Natural killer cell treated with Interleukin-12 subunit alpha and Interleukin-12 subunit beta and Interleukin-15 and Interleukin-18, amount 100 ng/mL, for 72 hours (primary cell): ENCODE measurements at regions not wholly inside any gene's neighbourhood (a gene's known extent, or its start where the extent isn't known, plus 50 kb on each side); places are given as distances from the start of the nearest gene placed in this dataset.

ENCODE experiments used
- ATAC-seq, 2 donors: fragments of 150-1000 bp; cut with Tn5 transposase in 1 of 2; sonication (Bioruptor Pico), chemical (Tn5 transposase) in 1 of 2; 2 replicates each; pipeline ENCODE4 v1.10.0; 2021
- DNase-seq: peaks from one replicate; pipeline ENCODE4 v3.0.0; 2022; ENCODE audit warnings: low spot score
- H3K27ac Mint-ChIP-seq, 2 donors: 1 replicate in 1 of 2; 2 replicates in 1 of 2; pipeline ENCODE4 v1.8.0; 2022; ENCODE audit warnings: mixed read lengths in 2 of 2, mild to moderate bottlenecking in 1 of 2, moderate library complexity in 1 of 2
- H3K27me3 Mint-ChIP-seq, 2 donors: 1 replicate in 1 of 2; 2 replicates in 1 of 2; pipeline ENCODE4 v1.8.0; 2022; ENCODE audit warnings: mixed read lengths in 2 of 2
- H3K36me3 Mint-ChIP-seq: one replicate; pipeline ENCODE4 v1.8.0; 2022; ENCODE audit warnings: mixed read lengths
- H3K4me1 Mint-ChIP-seq, 2 donors: 1 replicate in 1 of 2; 2 replicates in 1 of 2; pipeline ENCODE4 v1.8.0; 2022; ENCODE audit warnings: low read depth in 2 of 2, mixed read lengths in 2 of 2, mild to moderate bottlenecking in 1 of 2
- H3K4me3 Mint-ChIP-seq: one replicate; pipeline ENCODE4 v1.8.0; 2022; ENCODE audit warnings: mixed read lengths
- H3K9me3 Mint-ChIP-seq: 2 replicates; pipeline ENCODE4 v1.8.0; 2022; ENCODE audit warnings: mixed read lengths

GRCh38 chrX:127390316-127390715, 570.8 kb downstream of the PRR32 start:
- Mint-ChIP-seq H3K9me3 (no peaks in the 10 kb centered on the region), H3K27me3 (no peaks in the 10 kb centered on the region), H3K4me1 (no peaks in the 10 kb centered on the region), H3K4me3 (no peak overlapping the region), H3K27ac (no peak overlapping the region), H3K36me3 (no peaks in the 10 kb centered on the region)
- DNase-seq, result no peak
- ATAC-seq, result no peak

- Mint-ChIP-seq H3K9me3 (no peaks in the 10 kb centered on the region), H3K27me3 (no peaks in the 10 kb centered on the region), H3K4me1 (no peaks in the 10 kb centered on the region), H3K27ac (no peak overlapping the region), H3K4me3 (no peak overlapping the region), H3K36me3 (no peaks in the 10 kb centered on the region)
- ATAC-seq (peak in 1 of 2 donors; percentile 60), DNase-seq (no peak)
Measured at GRCh38 chrX:127389900-127390299, 570.4 kb downstream of the PRR32 start.
